Astrocyte (in vitro differentiated cells and primary cell): ENCODE measurements at regions not wholly inside any gene's neighbourhood (a gene's known extent, or its start where the extent isn't known, plus 50 kb on each side); places are given as distances from the start of the nearest gene placed in this dataset.

Source experiments
- DNase-seq: peaks from one replicate; pipeline ENCODE4 v3.0.0-alpha.2; 2010; ENCODE audit warnings: low read depth
- FAIRE-seq: peaks from 2 replicates; lab custom pipeline; 2011; peaks lifted over from hg19 to GRCh38; lab: Jason Lieb, UNC
- H2AFZ ChIP-seq: 2 replicates; pipeline ENCODE4 v1.6.0; 2012; ENCODE audit warnings: low read depth, low read length, inconsistent platforms
- H3K27ac ChIP-seq: 2 replicates; pipeline ENCODE4 v1.5.1; 2011; ENCODE audit warnings: low read depth, low read length, inconsistent platforms
- H3K27me3 ChIP-seq: 2 replicates; pipeline ENCODE4 v1.6.0; 2011; ENCODE audit warnings: low read length, inconsistent platforms; ENCODE audit not compliant: insufficient read depth
- H3K36me3 ChIP-seq: 2 replicates; pipeline ENCODE4 v1.5.1; 2011; ENCODE audit warnings: low read length, inconsistent platforms; ENCODE audit not compliant: insufficient read depth
- H3K4me1 ChIP-seq: 2 replicates; pipeline ENCODE4 v1.5.1; 2011; ENCODE audit warnings: low read length, inconsistent platforms; ENCODE audit not compliant: insufficient read depth
- H3K4me2 ChIP-seq: 2 replicates; pipeline ENCODE4 v1.6.0; 2012; ENCODE audit warnings: low read length, inconsistent platforms
- H3K4me3 ChIP-seq: 2 replicates; pipeline ENCODE4 v1.5.1; 2011; ENCODE audit warnings: low read depth, mild to moderate bottlenecking, low read length, inconsistent platforms; ENCODE audit not compliant: insufficient read depth
- H3K79me2 ChIP-seq: 2 replicates; pipeline ENCODE4 v1.6.0; 2012; ENCODE audit warnings: mild to moderate bottlenecking, low read length, inconsistent platforms; ENCODE audit not compliant: insufficient read depth
- H3K9ac ChIP-seq: 2 replicates; pipeline ENCODE4 v1.6.0; 2012; ENCODE audit warnings: mild to moderate bottlenecking, low read length, inconsistent platforms
- H3K9me3 ChIP-seq: 2 replicates; pipeline ENCODE4 v1.5.1; 2012; ENCODE audit warnings: low read depth, mild to moderate bottlenecking, low read length, inconsistent platforms; ENCODE audit not compliant: insufficient read depth
- H4K20me1 ChIP-seq: 2 replicates; pipeline ENCODE4 v1.6.0; 2012; ENCODE audit warnings: low read length, inconsistent platforms; ENCODE audit not compliant: insufficient read depth
- H3K27ac Mint-ChIP-seq: one replicate; pipeline ENCODE4 v1.8.0; 2021; ENCODE audit warnings: mild to moderate bottlenecking, mixed read lengths; ENCODE audit not compliant: unreplicated experiment
- H3K27me3 Mint-ChIP-seq: one replicate; pipeline ENCODE4 v1.8.0; 2021; ENCODE audit warnings: low read depth, mixed read lengths; ENCODE audit not compliant: unreplicated experiment
- H3K36me3 Mint-ChIP-seq: one replicate; pipeline ENCODE4 v1.8.0; 2021; ENCODE audit warnings: low read depth, mixed read lengths; ENCODE audit not compliant: unreplicated experiment
- H3K4me1 Mint-ChIP-seq: one replicate; pipeline ENCODE4 v1.8.0; 2021; ENCODE audit warnings: low read depth, mixed read lengths; ENCODE audit not compliant: unreplicated experiment
- H3K4me3 Mint-ChIP-seq: one replicate; pipeline ENCODE4 v1.8.0; 2021; ENCODE audit warnings: mild to moderate bottlenecking, moderate library complexity, mixed read lengths; ENCODE audit not compliant: unreplicated experiment
- H3K9me3 Mint-ChIP-seq: one replicate; pipeline ENCODE4 v1.8.0; 2021; ENCODE audit warnings: mild to moderate bottlenecking, mixed read lengths; ENCODE audit not compliant: unreplicated experiment
- CTCF ChIP-seq: IDR thresholded peaks from 2 replicates; pipeline ENCODE4 v1.5.1; 2011; ENCODE audit warnings: low read depth, mild to moderate bottlenecking, inconsistent platforms, low read length, moderate library complexity; ENCODE audit not compliant: insufficient read depth
- EZH2 ChIP-seq: IDR thresholded peaks from 2 replicates; pipeline ENCODE4 v1.6.1; 2012; ENCODE audit warnings: mild to moderate bottlenecking, low read length, inconsistent platforms; ENCODE audit not compliant: insufficient read depth

GRCh38 chr3:66598168-66598567 lies 97.3 kb upstream of the LRIG1 start:
- Mint-ChIP-seq H3K36me3 (no peaks in the 10 kb centered on the region), H3K27ac (peak overlapping the region; percentile 54), H3K4me1 (peaks cover 28% of the 10 kb centered on the region), H3K27me3 (no peaks in the 10 kb centered on the region), H3K9me3 (no peaks in the 10 kb centered on the region), H3K4me3 (no peak overlapping the region)
- Histone ChIP-seq H3K36me3 (no peaks in the 10 kb centered on the region), H3K27me3 (no peaks in the 10 kb centered on the region), H3K9ac (peak overlapping the region; percentile 7), H3K9me3 (no peaks in the 10 kb centered on the region), H2AFZ (no peak overlapping the region), H3K4me2 (peak overlapping the region; percentile 32), H3K79me2 (no peaks in the 10 kb centered on the region), H4K20me1 (no peaks in the 10 kb centered on the region), H3K4me3 (no peak overlapping the region), H3K4me1 (peaks cover 25% of the 10 kb centered on the region), H3K27ac (no peak overlapping the region)
- DNase-seq (peak; percentile 91), FAIRE-seq (no peak)
- TF ChIP-seq CTCF (no peak), EZH2 (no peak)

- Histone ChIP-seq H3K79me2 (no peaks in the 10 kb centered on the region), H3K27ac (no peak overlapping the region), H3K9ac (no peak overlapping the region), H3K4me1 (peaks cover 17% of the 10 kb centered on the region), H3K9me3 (no peaks in the 10 kb centered on the region), H4K20me1 (no peaks in the 10 kb centered on the region), H2AFZ (no peak overlapping the region), H3K36me3 (no peaks in the 10 kb centered on the region), H3K27me3 (no peaks in the 10 kb centered on the region), H3K4me2 (no peak overlapping the region), H3K4me3 (no peak overlapping the region)
- H3K27me3 Mint-ChIP-seq: no peaks in the 10 kb centered on the region
- FAIRE-seq (no peak), DNase-seq (peak; percentile 58)
- no peaks in the 10 kb centered on the region for H3K9me3 Mint-ChIP-seq
- no peak overlapping the region for H3K4me3 Mint-ChIP-seq
- TF ChIP-seq EZH2: no peak
- no peak overlapping the region for H3K27ac Mint-ChIP-seq
- no peaks in the 10 kb centered on the region for H3K36me3 Mint-ChIP-seq
- peaks cover 21% of the 10 kb centered on the region for H3K4me1 Mint-ChIP-seq
Measured at GRCh38 chr3:66602237-66602636, 101.4 kb upstream of the LRIG1 start.

GRCh38 chr3:66602691-66603090 lies 101.9 kb upstream of the LRIG1 start:
- no peak overlapping the region for H3K27ac Mint-ChIP-seq
- TF ChIP-seq CTCF (no peak), EZH2 (no peak)
- FAIRE-seq: no peak

More at GRCh38 chr3:66602691-66603090, 101.9 kb upstream of the LRIG1 start:
- Mint-ChIP-seq H3K4me1 (peaks cover 19% of the 10 kb centered on the region), H3K4me3 (no peak overlapping the region), H3K27me3 (no peaks in the 10 kb centered on the region), H3K36me3 (no peaks in the 10 kb centered on the region), H3K9me3 (no peaks in the 10 kb centered on the region)
- no peaks in the 10 kb centered on the region for H3K36me3 ChIP-seq
- peaks cover 17% of the 10 kb centered on the region for H3K4me1 ChIP-seq
- no peaks in the 10 kb centered on the region for H4K20me1 ChIP-seq
- peak overlapping the region; percentile 43 for H3K4me2 ChIP-seq
- H3K4me3 ChIP-seq: no peak overlapping the region
- no peaks in the 10 kb centered on the region for H3K27me3 ChIP-seq
- no peak for DNase-seq
- no peak overlapping the region for H3K27ac ChIP-seq
- H3K9ac ChIP-seq: no peak overlapping the region
- H3K79me2 ChIP-seq: no peaks in the 10 kb centered on the region
- H3K9me3 ChIP-seq: no peaks in the 10 kb centered on the region
- no peak overlapping the region for H2AFZ ChIP-seq
